ENCODE measurements at regions not wholly inside any gene's neighbourhood (a gene's known extent, or its start where the extent isn't known, plus 50 kb on each side); places are given as distances from the start of the nearest gene placed in this dataset.

DNA sequence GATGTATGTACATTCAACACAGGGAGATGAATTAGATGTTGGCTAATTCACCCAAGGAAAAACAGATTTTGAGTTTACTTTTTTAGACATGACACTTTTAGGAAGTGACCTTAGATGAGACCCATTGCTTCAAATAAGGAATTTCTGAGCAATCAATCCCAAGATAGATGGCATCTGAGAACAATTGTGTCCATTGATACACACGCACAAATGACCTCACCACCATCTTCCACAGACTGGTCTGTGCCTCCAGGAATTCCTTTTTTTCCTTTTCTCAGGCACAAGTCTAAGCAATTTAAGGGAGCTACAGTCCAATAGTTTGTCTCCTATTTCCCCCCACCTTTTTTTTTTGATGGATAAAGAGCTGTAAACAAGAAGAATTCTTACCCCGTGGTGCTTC, 265.3 kb downstream of the TBL1XR1 start:
- DNase-seq: no peak

- no peak for DNase-seq
These were observed 266.3 kb downstream of the TBL1XR1 start for GRCh38 chr3:176930942-176931341.

DNA sequence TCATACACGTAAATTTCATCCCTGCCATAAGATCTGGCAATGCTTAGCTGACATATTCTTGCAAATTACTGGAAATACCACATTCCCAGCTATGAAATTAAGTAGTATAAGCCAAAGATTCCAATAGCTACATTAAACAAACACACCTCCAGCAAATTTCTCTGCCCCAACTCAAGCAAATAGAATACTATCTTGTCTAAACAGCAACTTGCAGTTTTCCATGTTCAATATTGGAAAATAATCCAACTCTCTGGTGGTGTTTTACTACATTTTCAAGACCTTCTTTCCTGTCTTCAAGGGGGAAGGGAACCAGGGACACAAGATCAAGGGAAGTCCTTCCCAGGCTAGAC, 268.7 kb downstream of the TBL1XR1 start:
- DNase-seq: no peak

GRCh38 chr3:176927706-176928581, 269.3 kb downstream of the TBL1XR1 start:
- DNase-seq: no peak

GRCh38 chr3:176927280-176927679, 270.0 kb downstream of the TBL1XR1 start:
- no peak for DNase-seq

DNA sequence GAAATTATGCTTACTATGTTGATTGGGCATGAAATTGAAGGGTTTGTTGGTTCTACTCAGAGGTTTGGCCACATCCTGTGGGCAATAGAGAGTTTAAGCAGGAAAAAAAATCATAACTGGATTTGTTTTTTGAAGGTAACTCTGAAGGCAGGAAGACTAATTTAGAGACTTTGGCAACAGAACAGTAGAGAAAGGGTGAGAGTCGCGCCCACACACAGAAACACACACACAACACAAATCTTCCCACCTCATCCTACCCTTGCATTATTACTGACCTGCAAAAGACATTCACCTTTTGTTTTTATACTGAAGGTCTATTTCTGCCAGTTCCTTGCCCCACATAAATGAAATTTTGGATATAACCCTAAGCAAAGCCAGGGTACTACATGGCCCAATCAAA, 270.6 kb downstream of the TBL1XR1 start:
- DNase-seq: no peak

GRCh38 chr3:176926034-176926433, 271.2 kb downstream of the TBL1XR1 start:
- DNase-seq: no peak

- no peak for DNase-seq
These were observed 276.5 kb downstream of the TBL1XR1 start for GRCh38 chr3:176920766-176921160.

DNA sequence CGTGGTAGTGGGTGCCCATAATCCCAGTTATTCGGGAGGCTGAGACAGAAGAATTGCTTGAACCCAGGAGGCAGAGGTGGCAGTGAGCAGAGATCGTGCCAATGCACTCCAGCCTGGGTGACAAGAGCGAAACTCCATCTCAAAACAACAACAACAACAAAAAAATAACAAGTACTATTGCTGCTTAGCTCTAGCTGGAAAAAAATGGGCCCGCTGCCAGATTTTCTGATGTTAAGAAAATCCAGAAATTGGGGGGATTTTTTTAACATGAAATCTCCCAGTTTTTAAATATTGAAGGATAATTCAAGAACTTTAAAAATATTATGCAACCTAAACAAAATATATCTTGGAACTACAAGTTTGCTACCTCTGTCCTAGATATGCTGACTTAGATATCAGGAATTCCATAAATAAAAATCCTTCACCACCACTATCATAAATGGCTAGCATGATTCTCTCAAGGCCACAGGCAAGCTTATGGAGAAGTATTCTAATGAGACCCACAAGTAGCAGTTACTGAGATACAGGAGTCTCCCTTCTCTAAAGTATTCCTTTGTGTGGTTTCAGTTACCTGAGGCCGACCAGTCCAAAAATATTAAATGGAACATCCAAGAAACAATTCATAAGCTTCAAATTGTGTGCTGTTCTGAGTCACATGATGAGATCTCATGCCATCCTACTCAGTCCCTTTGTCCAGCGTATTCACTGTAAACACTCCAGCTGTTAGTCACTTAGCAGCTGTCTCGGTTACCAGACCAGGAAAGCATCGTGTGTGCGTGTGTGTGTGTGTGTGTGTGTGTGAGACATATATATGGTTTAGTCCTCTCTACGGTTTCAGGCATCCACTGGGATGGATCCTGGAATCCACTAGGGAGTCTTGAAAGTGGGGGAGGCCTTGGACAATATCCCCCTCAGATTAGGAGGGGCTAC, 277.2 kb downstream of the TBL1XR1 start:
- DNase-seq: no peak

- DNase-seq: no peak
These were observed 280.5 kb downstream of the TBL1XR1 start for GRCh38 chr3:176916777-176917176.

GRCh38 chr3:176914764-176915163, 282.5 kb downstream of the TBL1XR1 start:
- DNase-seq: no peak

DNA sequence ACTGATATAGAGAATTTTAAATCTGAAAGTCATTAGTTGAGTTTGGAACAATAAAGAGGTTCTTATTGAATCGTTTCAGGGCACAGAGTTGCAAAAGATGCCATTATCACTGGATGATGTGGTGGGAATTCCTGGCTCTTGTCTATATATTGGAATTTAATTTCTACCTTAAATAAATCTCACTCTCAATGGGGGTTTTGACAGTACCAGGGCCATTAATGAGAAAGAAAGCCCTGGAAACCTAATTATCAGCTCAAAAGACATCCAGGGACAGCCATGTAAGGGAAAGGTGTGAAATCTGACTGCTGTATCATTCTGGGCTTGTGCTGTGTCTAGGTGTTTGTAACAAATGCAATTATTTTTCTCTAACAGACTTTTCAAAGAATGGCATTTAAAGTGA, 285.7 kb downstream of the TBL1XR1 start:
- no peak for DNase-seq

DNA sequence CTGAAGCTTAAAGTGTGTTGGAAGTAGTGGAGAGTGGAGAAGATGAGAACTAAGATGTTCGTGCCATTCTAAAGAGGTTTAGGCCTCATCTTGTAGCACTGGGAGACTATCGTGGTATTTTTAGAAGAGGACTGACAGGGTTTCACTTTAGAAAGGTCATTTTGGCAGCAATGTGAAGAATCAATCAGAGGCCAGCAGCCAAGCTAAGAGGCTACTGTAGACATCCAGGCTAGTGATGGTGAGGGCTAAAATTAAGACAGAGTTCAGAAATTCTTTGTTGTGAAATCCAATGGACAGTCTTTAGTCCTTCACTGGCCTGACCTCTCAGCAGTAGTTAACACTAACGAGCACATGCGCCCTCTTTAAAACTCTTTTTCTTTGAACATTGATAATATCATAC, 288.2 kb downstream of the TBL1XR1 start:
- DNase-seq: no peak

DNA sequence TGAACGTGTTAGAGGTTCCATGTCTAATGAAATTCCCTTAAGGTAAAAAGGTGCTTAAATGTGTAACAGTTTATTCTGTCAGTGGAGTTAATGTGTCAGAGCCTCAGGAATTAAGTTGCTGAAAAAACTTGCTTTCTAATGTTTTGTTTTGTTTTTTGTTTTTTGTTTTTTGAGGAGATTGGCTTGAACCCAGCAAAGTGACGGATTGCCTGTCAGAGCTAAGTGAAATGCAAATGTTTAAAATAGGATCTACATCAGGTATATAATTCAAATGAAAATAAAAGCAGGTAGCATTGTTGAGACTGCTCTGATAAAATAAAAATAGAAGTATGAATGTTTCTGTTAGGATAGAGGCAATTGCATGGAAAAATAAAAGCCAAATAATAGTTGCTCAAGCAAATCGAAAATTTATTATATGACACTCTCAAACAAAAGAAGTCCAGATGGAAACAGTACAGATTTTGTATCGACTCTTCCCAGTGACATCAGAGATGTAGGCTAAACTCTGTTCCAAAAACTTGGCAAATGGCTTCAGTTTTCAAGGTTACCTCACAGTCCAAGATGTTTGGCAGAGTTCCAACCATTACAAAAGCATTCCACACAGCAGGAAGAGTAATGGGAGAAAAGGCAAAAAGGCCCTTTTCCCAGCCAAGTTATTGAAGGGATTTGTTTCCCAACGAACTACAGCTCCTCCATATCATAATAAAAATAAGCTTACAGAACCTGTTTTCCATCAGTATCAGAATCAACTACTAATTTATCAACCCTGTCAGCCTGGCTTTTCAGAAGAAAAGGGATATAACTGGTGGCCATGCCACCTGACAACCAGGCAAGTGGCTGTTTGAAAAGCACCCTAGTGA, 291.0 kb downstream of the TBL1XR1 start:
- no peak for DNase-seq

DNA sequence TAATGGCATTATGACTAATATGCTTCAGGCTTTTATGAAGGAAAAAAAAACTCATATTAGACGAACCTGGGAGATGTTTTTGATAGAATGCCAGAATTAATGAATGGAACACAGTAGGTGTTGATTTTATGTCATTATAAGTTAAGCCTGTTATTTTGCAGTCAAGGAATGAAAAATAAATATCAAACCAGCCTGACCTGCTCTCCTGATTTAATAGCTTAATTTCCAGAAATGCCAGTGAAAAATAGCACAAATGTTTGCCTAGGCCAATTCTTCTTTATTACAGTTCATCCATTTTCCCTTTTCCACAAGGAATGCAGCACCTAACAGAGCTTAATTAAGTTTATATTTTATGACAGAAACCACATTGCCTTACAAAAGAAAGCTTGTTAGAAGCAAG, 292.0 kb downstream of the TBL1XR1 start:
- no peak for DNase-seq

DNA sequence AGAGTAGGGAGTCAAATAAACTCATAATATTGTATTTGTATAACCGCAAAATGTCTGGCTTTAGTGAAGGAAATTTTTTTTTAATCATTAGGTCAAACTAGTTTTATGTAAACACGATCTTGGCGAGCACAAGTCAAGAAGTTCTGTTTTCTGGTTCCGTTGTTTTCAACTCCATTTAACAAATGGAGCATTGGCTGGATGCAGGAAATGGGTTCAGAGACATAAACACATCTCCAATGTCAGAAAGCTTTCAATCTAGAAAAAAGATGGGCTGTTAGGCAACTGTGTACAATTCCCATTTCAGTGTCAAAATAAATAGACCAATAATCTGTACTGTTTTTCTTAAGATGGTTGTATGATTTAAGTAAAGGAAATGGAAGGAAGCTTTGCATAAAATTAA, 292.8 kb downstream of the TBL1XR1 start:
- no peak for DNase-seq

- no peak for DNase-seq
These were observed 300.6 kb downstream of the TBL1XR1 start for GRCh38 chr3:176896640-176897039.

DNA sequence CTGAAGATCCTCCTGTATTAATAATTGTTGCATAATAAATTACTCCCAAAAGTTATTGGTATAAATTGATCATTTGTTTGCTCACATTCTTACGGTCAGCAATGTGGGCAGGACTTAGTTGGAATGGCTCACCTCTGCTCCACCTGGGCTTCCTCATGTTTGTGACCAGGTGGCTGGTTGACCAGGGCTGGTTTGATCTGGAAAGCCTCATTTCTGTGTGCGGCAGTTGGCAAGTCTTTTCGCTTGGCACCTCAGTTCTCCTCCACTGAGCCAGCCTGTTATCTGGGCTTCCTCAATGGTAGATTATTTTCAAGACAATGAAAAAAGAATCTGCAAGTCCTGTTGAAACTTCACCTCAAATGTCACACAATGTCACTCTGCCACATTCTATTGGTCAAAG, 301.1 kb downstream of the TBL1XR1 start:
- DNase-seq: no peak

GRCh38 chr3:176879710-176880109, 317.6 kb downstream of the TBL1XR1 start:
- DNase-seq: no peak

GRCh38 chr3:176873261-176873660, 324.0 kb downstream of the TBL1XR1 start:
- DNase-seq: no peak

DNA sequence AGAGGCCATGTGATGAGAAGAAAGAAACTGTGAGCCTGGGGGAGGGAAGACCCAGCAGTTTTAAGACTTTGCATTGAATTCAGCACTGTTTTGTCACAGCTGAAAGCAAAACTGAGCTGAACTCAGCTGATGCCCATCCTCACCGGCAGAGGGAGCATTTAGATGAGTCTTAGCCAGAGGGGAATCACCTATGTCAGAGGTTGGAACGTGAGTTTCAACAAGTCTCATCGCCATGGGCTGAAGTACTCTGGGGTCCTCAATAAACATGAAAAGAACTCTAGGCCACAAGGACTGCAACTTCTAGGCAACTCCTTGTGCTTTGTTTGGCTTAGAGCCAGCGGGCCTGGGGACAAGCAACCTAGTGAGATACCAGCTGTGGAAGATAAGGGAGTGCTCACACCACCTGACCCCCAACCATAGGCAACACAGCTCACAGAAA, 324.5 kb downstream of the TBL1XR1 start:
- DNase-seq: peak; percentile 50

- no peak for DNase-seq
These were observed 326.8 kb downstream of the TBL1XR1 start for GRCh38 chr3:176870451-176870850.
